ENCODE measurements at regions not wholly inside any gene's neighbourhood (a gene's known extent, or its start where the extent isn't known, plus 50 kb on each side); places are given as distances from the start of the nearest gene placed in this dataset.

DNA sequence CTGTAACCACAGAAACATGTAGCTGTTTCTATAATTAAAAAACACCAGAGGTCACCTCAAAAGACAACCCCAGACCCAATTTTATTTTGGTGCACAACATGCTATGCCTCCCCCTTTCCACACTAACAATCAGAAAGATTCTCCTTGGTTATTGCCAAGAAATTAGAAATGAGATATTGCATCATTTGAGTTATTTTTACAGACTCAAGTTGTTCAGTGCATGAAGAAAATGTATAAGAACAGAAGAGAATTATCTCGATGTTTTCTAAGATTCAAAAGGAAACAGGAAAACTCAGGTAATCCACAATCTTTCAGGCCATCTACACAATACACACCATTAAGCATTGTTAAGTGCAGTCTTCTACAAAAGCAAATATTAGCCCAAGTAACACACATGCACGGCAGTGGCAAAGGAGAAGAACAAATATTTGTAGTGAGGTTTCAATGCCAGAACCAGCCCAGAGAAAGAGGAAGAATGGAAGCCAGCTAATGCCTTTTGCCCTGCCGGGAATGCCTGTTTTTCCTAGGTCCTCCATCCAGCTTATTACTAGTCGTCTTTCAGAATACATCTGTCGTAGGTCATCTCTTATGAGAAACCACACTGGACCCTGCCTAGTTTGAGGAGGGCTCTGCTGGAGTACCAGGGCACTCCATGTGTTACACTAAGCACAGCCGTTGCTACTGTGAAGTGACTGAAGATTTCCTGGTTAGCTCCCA lies 67.6 kb upstream of the C1GALT1 start:
- TF ChIP-seq ZFP3 (CRISPR knock-in tag; IDR thresholded peaks at IDR 0.05) = no peak
- no peak for TF ChIP-seq ARNTL (CRISPR knock-in tag; IDR thresholded peaks at IDR 0.05; ENCODE audit: borderline replicate concordance, low read depth)
- TF ChIP-seq, protein P1, sequence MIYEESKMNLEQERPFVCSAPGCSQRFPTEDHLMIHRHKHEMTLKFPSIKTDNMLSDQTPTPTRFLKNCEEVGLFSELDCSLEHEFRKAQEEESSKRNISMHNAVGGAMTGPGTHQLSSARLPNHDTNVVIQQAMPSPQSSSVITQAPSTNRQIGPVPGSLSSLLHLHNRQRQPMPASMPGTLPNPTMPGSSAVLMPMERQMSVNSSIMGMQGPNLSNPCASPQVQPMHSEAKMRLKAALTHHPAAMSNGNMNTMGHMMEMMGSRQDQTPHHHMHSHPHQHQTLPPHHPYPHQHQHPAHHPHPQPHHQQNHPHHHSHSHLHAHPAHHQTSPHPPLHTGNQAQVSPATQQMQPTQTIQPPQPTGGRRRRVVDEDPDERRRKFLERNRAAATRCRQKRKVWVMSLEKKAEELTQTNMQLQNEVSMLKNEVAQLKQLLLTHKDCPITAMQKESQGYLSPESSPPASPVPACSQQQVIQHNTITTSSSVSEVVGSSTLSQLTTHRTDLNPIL (CRISPR knock-in tag; IDR thresholded peaks at IDR 0.05; ENCODE audit: low read depth) = no peak
- TF ChIP-seq RARB (CRISPR knock-in tag; IDR thresholded peaks at IDR 0.05) = no peak
- no peak for TF ChIP-seq ISL1 (CRISPR knock-in tag; IDR thresholded peaks at IDR 0.05)
- TF ChIP-seq PATZ1 (CRISPR knock-in tag; IDR thresholded peaks at IDR 0.05; ENCODE audit: borderline replicate concordance) = no peak
- TF ChIP-seq ZC3H10 (CRISPR knock-in tag; IDR thresholded peaks at IDR 0.05) = no peak
- TF ChIP-seq BACH2 (CRISPR knock-in tag; IDR thresholded peaks at IDR 0.05; ENCODE audit: borderline replicate concordance) = no peak
- TF ChIP-seq ZFP30 (CRISPR knock-in tag; IDR thresholded peaks at IDR 0.05) = no peak
- TF ChIP-seq ESRRG (CRISPR knock-in tag; IDR thresholded peaks at IDR 0.05) = no peak
- TF ChIP-seq SNAI2 (CRISPR knock-in tag; IDR thresholded peaks at IDR 0.05) = no peak
- no peak for TF ChIP-seq GLIS3 (CRISPR knock-in tag; IDR thresholded peaks at IDR 0.05)
